IMR-90 (cell line): ENCODE measurements at regions not wholly inside any gene's neighbourhood (a gene's known extent, or its start where the extent isn't known, plus 50 kb on each side); places are given as distances from the start of the nearest gene placed in this dataset.

Experiments used
- ATAC-seq: fragments of 200-7000 bp; cut with Tn5 transposase; 2 replicates; pipeline ENCODE4 v1.9.1; 2020; ENCODE audit warnings: low read depth, mild to moderate bottlenecking, moderate library complexity
- BruUV-seq: library from RNA; stranded (reverse); fragments of 400-500 nt; replicated peaks from 2 replicates; lab custom pipeline; 2021; lab: Mats Ljungman, UMichigan
- CTCF ChIA-PET: fragments of 300-600 bp; formaldehyde crosslinking; extraction: SDS; loops from one replicate; lab custom pipeline; 2021; ENCODE audit warnings: antibody characterized with exemption; lab: Yijun Ruan, JAX
- POLR2A ChIA-PET: fragments of 300-600 bp; sonication (Branson Sonifier 250); formaldehyde crosslinking; loops from one replicate; lab custom pipeline; 2022; ENCODE audit warnings: antibody characterized with exemption; ENCODE audit not compliant: unreplicated experiment; lab: Charles Lee
- DNase-seq: peaks from one replicate; pipeline ENCODE4 v3.0.0; 2013
- H2AFZ ChIP-seq: replicated peaks from 2 replicates; pipeline ENCODE3; 2013; ENCODE audit warnings: low read length, mild to moderate bottlenecking; ENCODE audit not compliant: poor library complexity
- H2AK5ac ChIP-seq: 2 replicates; pipeline ENCODE4 v1.6.1; 2013; ENCODE audit warnings: low read depth, low read length, inconsistent platforms
- H2AK9ac ChIP-seq: replicated peaks from 2 replicates; pipeline ENCODE3; 2013; ENCODE audit warnings: mild to moderate bottlenecking, low read depth, low read length, moderate library complexity; ENCODE audit not compliant: poor library complexity
- H2BK120ac ChIP-seq: 2 replicates; pipeline ENCODE4 v1.6.1; 2013; ENCODE audit warnings: low read depth, low read length, inconsistent platforms
- H2BK15ac ChIP-seq: 3 replicates; pipeline ENCODE4 v1.6.1; 2013; ENCODE audit warnings: low read depth, low read length, inconsistent platforms
- H2BK20ac ChIP-seq: 2 replicates; pipeline ENCODE4 v1.6.1; 2013; ENCODE audit warnings: low read depth, mild to moderate bottlenecking, inconsistent platforms, low read length, moderate library complexity
- H2BK5ac ChIP-seq: 2 replicates; pipeline ENCODE4 v1.6.1; 2013; ENCODE audit warnings: mild to moderate bottlenecking, low read depth, low read length, inconsistent platforms; ENCODE audit not compliant: poor library complexity, severe bottlenecking
- H3K14ac ChIP-seq: replicated peaks from 2 replicates; pipeline ENCODE4 v1.6.1; 2013; ENCODE audit warnings: low read depth, low read length, inconsistent platforms
- H3K18ac ChIP-seq: 2 replicates; pipeline ENCODE4 v1.6.1; 2013; ENCODE audit warnings: low read depth, low read length, control low read depth
- H3K23ac ChIP-seq: 2 replicates; pipeline ENCODE4 v1.6.1; 2013; ENCODE audit warnings: low read depth, low read length, inconsistent platforms
- H3K27ac ChIP-seq: 2 replicates; pipeline ENCODE4 v1.5.1; 2013; ENCODE audit warnings: mild to moderate bottlenecking, control low read depth, low read length; ENCODE audit not compliant: insufficient read depth
- H3K27me3 ChIP-seq: 2 replicates; pipeline ENCODE4 v1.6.1; 2013; ENCODE audit warnings: low read length; ENCODE audit not compliant: control insufficient read depth, insufficient read depth
- H3K36me3 ChIP-seq: 2 replicates; pipeline ENCODE4 v1.6.1; 2013; ENCODE audit warnings: low read length, mixed read lengths; ENCODE audit not compliant: control insufficient read depth, insufficient read depth
- H3K4ac ChIP-seq: 2 replicates; pipeline ENCODE4 v1.6.1; 2013; ENCODE audit warnings: low read depth, low read length, inconsistent platforms
- H3K4me1 ChIP-seq: 2 replicates; pipeline ENCODE4 v1.6.1; 2013; ENCODE audit warnings: low read length, mixed read lengths; ENCODE audit not compliant: control insufficient read depth, insufficient read depth
- H3K4me2 ChIP-seq: 2 replicates; pipeline ENCODE4 v1.6.1; 2013; ENCODE audit warnings: low read depth, mild to moderate bottlenecking, control low read depth, low read length, moderate library complexity
- H3K4me3 ChIP-seq: 2 replicates; pipeline ENCODE4 v1.5.1; 2013; ENCODE audit warnings: low read depth, mild to moderate bottlenecking, control low read depth, low read length, moderate library complexity; ENCODE audit not compliant: insufficient read depth
- H3K56ac ChIP-seq: 2 replicates; pipeline ENCODE4 v1.6.1; 2013; ENCODE audit warnings: low read length, inconsistent platforms; ENCODE audit not compliant: insufficient read depth; ENCODE audit errors: extremely low read depth
- H3K79me1 ChIP-seq, 2 experiments: 2 replicates each; pipeline ENCODE4 v1.6.1; 2013; ENCODE audit warnings: low read length in 2 of 2, inconsistent platforms in 1 of 2, low read depth in 1 of 2
- H3K9ac ChIP-seq: 2 replicates; pipeline ENCODE4 v1.6.1; 2013; ENCODE audit warnings: low read depth, low read length, control low read depth
- H3K9me1 ChIP-seq: 2 replicates; pipeline ENCODE4 v1.6.1; 2013; ENCODE audit warnings: low read length, inconsistent platforms; ENCODE audit not compliant: insufficient read depth
- H3K9me3 ChIP-seq: 2 replicates; pipeline ENCODE4 v1.6.1; 2013; ENCODE audit warnings: low read length; ENCODE audit not compliant: control insufficient read depth, insufficient read depth
- H4K20me1 ChIP-seq: 2 replicates; pipeline ENCODE4 v1.6.1; 2013; ENCODE audit warnings: low read length, inconsistent platforms; ENCODE audit not compliant: insufficient read depth
- H4K5ac ChIP-seq: 2 replicates; pipeline ENCODE4 v1.6.1; 2013; ENCODE audit warnings: mild to moderate bottlenecking, low read depth, low read length, control low read depth
- H4K8ac ChIP-seq, 2 experiments: 2 replicates each; pipeline ENCODE4 v1.6.1; 2013; ENCODE audit warnings: low read depth in 2 of 2, low read length in 2 of 2, control low read depth in 1 of 2, inconsistent platforms in 1 of 2
- H4K91ac ChIP-seq: 2 replicates; pipeline ENCODE4 v1.6.1; 2013; ENCODE audit warnings: low read depth, low read length, inconsistent platforms; ENCODE audit not compliant: insufficient read depth
- BHLHE40 ChIP-seq: fragments of 150-350 bp; IDR thresholded peaks from 2 replicates; pipeline ENCODE4 v1.6.1; 2016; ENCODE audit warnings: mild to moderate bottlenecking, low read depth, low read length
- CEBPB ChIP-seq: IDR thresholded peaks from 2 replicates; pipeline ENCODE4 v1.6.1; 2012; ENCODE audit warnings: low read depth, low read length, improper control_type of control experiment
- CHD1 ChIP-seq: IDR thresholded peaks from 2 replicates; pipeline ENCODE4 v1.6.1; 2012; ENCODE audit warnings: low read depth, low read length, improper control_type of control experiment
- FOS ChIP-seq: fragments of 150-350 bp; IDR thresholded peaks from 2 replicates; pipeline ENCODE4 v1.6.1; 2016; ENCODE audit warnings: low read depth, low read length
- MAFK ChIP-seq: IDR thresholded peaks from 2 replicates; pipeline ENCODE4 v1.6.1; 2012; ENCODE audit warnings: low read depth, low read length, improper control_type of control experiment
- MAZ ChIP-seq: IDR thresholded peaks from 2 replicates; pipeline ENCODE4 v1.6.1; 2012; ENCODE audit warnings: low read depth, mild to moderate bottlenecking, low read length, improper control_type of control experiment, moderate library complexity, borderline replicate concordance
- MXI1 ChIP-seq: IDR thresholded peaks from 2 replicates; pipeline ENCODE4 v1.6.1; 2012; ENCODE audit warnings: low read depth, mild to moderate bottlenecking, low read length, moderate library complexity, borderline replicate concordance
- NFE2L2 ChIP-seq: fragments of 150-350 bp; IDR thresholded peaks from 2 replicates; pipeline ENCODE4 v1.6.1; 2016; ENCODE audit warnings: low read depth, mild to moderate bottlenecking, low read length
- POLR2A ChIP-seq: IDR thresholded peaks from 2 replicates; pipeline ENCODE4 v1.6.1; 2012; ENCODE audit warnings: mild to moderate bottlenecking, low read depth, low read length
- RAD21 ChIP-seq: IDR thresholded peaks from 2 replicates; pipeline ENCODE4 v1.6.1; 2012; ENCODE audit warnings: low read length, improper control_type of control experiment
- RCOR1 ChIP-seq: IDR thresholded peaks from 2 replicates; pipeline ENCODE4 v1.6.1; 2012; ENCODE audit warnings: mild to moderate bottlenecking, low read length, improper control_type of control experiment; ENCODE audit not compliant: insufficient replicate concordance
- RFX5 ChIP-seq: IDR thresholded peaks from 2 replicates; pipeline ENCODE4 v1.8.0; 2012; ENCODE audit warnings: low read depth, mild to moderate bottlenecking, low read length, moderate library complexity
- SMC3 ChIP-seq: fragments of 150-350 bp; IDR thresholded peaks from 2 replicates; pipeline ENCODE4 v1.6.1; 2016; ENCODE audit warnings: low read depth, mild to moderate bottlenecking, antibody characterized with exemption, low read length, moderate library complexity
- WGBS, 2 experiments: methylation state at CpG; one replicate each; pipeline versions ENCODE4 v1.1.5 to v1.1.7; 2013; ENCODE audit warnings: missing lambda C conversion rate in 2 of 2; ENCODE audit not compliant: insufficient read length in 1 of 2; ENCODE audit errors: extremely low coverage in 2 of 2; 5-methylcytosine and 5-hydroxymethylcytosine counted together
- dilution Hi-C: fragments of 300-500 bp; cut with HindIII; formaldehyde crosslinking; loops from one replicate; pipeline ENCODE4 v1.14.3; 2018; ENCODE audit warnings: low sequenced_read_pairs; ENCODE audit not compliant: unreplicated experiment
- in situ Hi-C: fragments of 300-500 bp; cut with MboI; formaldehyde crosslinking; loops from 3 replicates; pipeline ENCODE4 v1.14.3; 2019; ENCODE audit warnings: low sequenced_read_pairs, inconsistent platforms, mixed read lengths
- intact Hi-C: fragments of 100-400 bp; cut with micrococcal nuclease; formaldehyde crosslinking; loops from 2 replicates; pipeline ENCODE4 v1.10.0; 2022
- TF ChIP-seq, protein P1 (sequence below): fragments of 150-350 bp; IDR thresholded peaks from 2 replicates; pipeline ENCODE4 v1.6.1; 2016; ENCODE audit warnings: low read depth, mild to moderate bottlenecking, low read length, moderate library complexity, borderline replicate concordance
- TF ChIP-seq, protein P2 (sequence below): fragments of 150-350 bp; IDR thresholded peaks from 2 replicates; pipeline ENCODE4 v1.6.1; 2017; ENCODE audit warnings: mild to moderate bottlenecking, antibody characterized with exemption, low read length, low read depth
- TF ChIP-seq, protein P3 (sequence below): conservative IDR thresholded peaks from 2 replicates; pipeline ENCODE4 v1.5.1; 2012; ENCODE audit warnings: mild to moderate bottlenecking, low read depth, low read length, improper control_type of control experiment

DNA sequence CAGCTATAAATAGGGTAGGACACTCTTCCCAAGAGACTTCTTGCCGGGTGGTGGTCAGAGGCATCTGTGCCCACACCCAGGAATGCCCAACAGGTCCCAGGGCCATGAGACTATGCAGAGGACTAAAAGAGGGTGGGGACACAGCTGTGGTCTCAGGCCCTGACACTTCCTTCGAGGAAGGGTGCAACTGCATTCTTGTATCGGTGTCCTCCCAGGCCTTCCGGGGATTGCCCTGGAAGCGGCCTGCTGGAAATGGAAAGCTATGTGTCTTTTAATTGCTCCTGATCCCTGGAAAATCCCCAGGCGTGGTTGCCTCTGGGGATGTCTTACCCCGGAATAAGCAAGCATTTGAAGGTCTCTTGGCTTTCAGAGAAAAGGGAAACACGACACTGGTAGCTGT lies 176.7 kb downstream of the SOX11 start:
- POLR2A ChIA-PET = no interaction called here
- 70% methylated on average over 2 of the region's 8 CpGs; no CpG with 5 or more reads in 1 of the 2 experiments for WGBS, 2 experiments
- no peaks in the 10 kb centered on the region for H3K4me1 ChIP-seq
- intact Hi-C loops (no loop called here), dilution Hi-C loops (no loop called here), in situ Hi-C loops (no loop called here)
- no peak overlapping the region for H2BK20ac ChIP-seq
- DNase-seq = no peak
- no peak overlapping the region for H3K27ac ChIP-seq
- no peak for ATAC-seq
- no peak overlapping the region for H2BK120ac ChIP-seq
- H3K9me3 ChIP-seq = peaks cover 7% of the 10 kb centered on the region; the same call in 1 of the 2 replicates
- H2AFZ ChIP-seq = no peak overlapping the region
- H4K8ac ChIP-seq = no peak overlapping the region
- no peaks in the 10 kb centered on the region for H3K36me3 ChIP-seq
- no TSS peak for BruUV-seq
- no peak overlapping the region for H3K23ac ChIP-seq
- H4K20me1 ChIP-seq = no peaks in the 10 kb centered on the region
- peaks cover 4% of the 10 kb centered on the region; the same call in 1 of the 2 replicates for H3K27me3 ChIP-seq
- H2BK15ac ChIP-seq = no peak overlapping the region
- no peak overlapping the region for H2AK9ac ChIP-seq
- no peak overlapping the region for H3K18ac ChIP-seq
- CTCF ChIA-PET = no interaction called here
- H3K4me2 ChIP-seq = no peak overlapping the region
- no peak overlapping the region for H3K14ac ChIP-seq
- H2BK5ac ChIP-seq = no peak overlapping the region
- TF ChIP-seq POLR2A = no peak
- TF ChIP-seq NFE2L2 = no peak
- no peak for TF ChIP-seq MAFK
- no peak for TF ChIP-seq FOS
- no peak for TF ChIP-seq RAD21
- no peak for TF ChIP-seq MAZ
- TF ChIP-seq SMC3 = no peak
- TF ChIP-seq RFX5 = no peak
- no peak for TF ChIP-seq BHLHE40
- TF ChIP-seq, protein P1, sequence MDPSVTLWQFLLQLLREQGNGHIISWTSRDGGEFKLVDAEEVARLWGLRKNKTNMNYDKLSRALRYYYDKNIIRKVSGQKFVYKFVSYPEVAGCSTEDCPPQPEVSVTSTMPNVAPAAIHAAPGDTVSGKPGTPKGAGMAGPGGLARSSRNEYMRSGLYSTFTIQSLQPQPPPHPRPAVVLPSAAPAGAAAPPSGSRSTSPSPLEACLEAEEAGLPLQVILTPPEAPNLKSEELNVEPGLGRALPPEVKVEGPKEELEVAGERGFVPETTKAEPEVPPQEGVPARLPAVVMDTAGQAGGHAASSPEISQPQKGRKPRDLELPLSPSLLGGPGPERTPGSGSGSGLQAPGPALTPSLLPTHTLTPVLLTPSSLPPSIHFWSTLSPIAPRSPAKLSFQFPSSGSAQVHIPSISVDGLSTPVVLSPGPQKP = no peak
- TF ChIP-seq CHD1 = no peak
- TF ChIP-seq CEBPB = no peak
- no peak for TF ChIP-seq RCOR1
- TF ChIP-seq, protein P2, sequence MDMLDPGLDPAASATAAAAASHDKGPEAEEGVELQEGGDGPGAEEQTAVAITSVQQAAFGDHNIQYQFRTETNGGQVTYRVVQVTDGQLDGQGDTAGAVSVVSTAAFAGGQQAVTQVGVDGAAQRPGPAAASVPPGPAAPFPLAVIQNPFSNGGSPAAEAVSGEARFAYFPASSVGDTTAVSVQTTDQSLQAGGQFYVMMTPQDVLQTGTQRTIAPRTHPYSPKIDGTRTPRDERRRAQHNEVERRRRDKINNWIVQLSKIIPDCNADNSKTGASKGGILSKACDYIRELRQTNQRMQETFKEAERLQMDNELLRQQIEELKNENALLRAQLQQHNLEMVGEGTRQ = no peak
- TF ChIP-seq, protein P3, sequence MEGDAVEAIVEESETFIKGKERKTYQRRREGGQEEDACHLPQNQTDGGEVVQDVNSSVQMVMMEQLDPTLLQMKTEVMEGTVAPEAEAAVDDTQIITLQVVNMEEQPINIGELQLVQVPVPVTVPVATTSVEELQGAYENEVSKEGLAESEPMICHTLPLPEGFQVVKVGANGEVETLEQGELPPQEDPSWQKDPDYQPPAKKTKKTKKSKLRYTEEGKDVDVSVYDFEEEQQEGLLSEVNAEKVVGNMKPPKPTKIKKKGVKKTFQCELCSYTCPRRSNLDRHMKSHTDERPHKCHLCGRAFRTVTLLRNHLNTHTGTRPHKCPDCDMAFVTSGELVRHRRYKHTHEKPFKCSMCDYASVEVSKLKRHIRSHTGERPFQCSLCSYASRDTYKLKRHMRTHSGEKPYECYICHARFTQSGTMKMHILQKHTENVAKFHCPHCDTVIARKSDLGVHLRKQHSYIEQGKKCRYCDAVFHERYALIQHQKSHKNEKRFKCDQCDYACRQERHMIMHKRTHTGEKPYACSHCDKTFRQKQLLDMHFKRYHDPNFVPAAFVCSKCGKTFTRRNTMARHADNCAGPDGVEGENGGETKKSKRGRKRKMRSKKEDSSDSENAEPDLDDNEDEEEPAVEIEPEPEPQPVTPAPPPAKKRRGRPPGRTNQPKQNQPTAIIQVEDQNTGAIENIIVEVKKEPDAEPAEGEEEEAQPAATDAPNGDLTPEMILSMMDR = no peak
- no peak for TF ChIP-seq MXI1
- H3K56ac ChIP-seq = no peak overlapping the region
- H2AK5ac ChIP-seq = no peak overlapping the region
- H3K79me1 ChIP-seq = no peaks in the 10 kb centered on the region
- no peaks in the 10 kb centered on the region for H3K9me1 ChIP-seq
- no peak overlapping the region for H3K4me3 ChIP-seq
- H3K4ac ChIP-seq = no peak overlapping the region
- H4K5ac ChIP-seq = no peak overlapping the region
- H3K9ac ChIP-seq = no peak overlapping the region
- no peak overlapping the region for H4K91ac ChIP-seq
